CD4-positive, alpha-beta T cell (primary cell): ENCODE measurements at regions not wholly inside any gene's neighbourhood (a gene's known extent, or its start where the extent isn't known, plus 50 kb on each side); places are given as distances from the start of the nearest gene placed in this dataset.

ENCODE experiments used
- ATAC-seq: fragments of 200-7000 bp; cut with Tn5 transposase; one replicate; pipeline ENCODE4 v1.10.0; 2022; ENCODE audit warnings: mild to moderate bottlenecking; ENCODE audit not compliant: poor library complexity
- CTCF ChIA-PET: fragments of 350-600 bp; sonication (Branson Sonifier 250); formaldehyde crosslinking; loops from one replicate; lab custom pipeline; 2021; ENCODE audit warnings: antibody characterized with exemption, inconsistent platforms; lab: Charles Lee
- POLR2A ChIA-PET: fragments of 350-600 bp; sonication (Branson Sonifier 250); formaldehyde crosslinking; loops from one replicate; lab custom pipeline; 2021; ENCODE audit warnings: antibody characterized with exemption, inconsistent platforms; lab: Charles Lee
- DNase-seq, 14 experiments: peaks; one replicate each; pipeline ENCODE4 v3.0.0-alpha.2; 2013 to 2020; ENCODE audit warnings: mixed read lengths in 2 of 14
- H3K27ac ChIP-seq, 2 donors: one replicate each; pipeline versions ENCODE4 v1.5.1 to v1.7.0; 2013; ENCODE audit warnings: low read length in 2 of 2, low read depth in 1 of 2, mild to moderate bottlenecking in 1 of 2
- H3K27me3 ChIP-seq, 2 experiments: 1 replicate in 1 of 2; 2 replicates in 1 of 2; pipeline versions ENCODE4 v1.6.1 to v1.7.0; 2013; ENCODE audit warnings: low read length in 2 of 2, control low read depth in 1 of 2, mild to moderate bottlenecking in 1 of 2, moderate library complexity in 1 of 2; ENCODE audit not compliant: insufficient read depth in 2 of 2, control insufficient read depth in 1 of 2
- H3K36me3 ChIP-seq: one replicate; pipeline ENCODE4 v1.6.1; 2013; ENCODE audit warnings: low read length, control low read depth; ENCODE audit not compliant: insufficient read depth
- H3K4me1 ChIP-seq: one replicate; pipeline ENCODE4 v1.6.1; 2013; ENCODE audit warnings: low read length, control low read depth; ENCODE audit not compliant: insufficient read depth
- H3K4me3 ChIP-seq: one replicate; pipeline ENCODE4 v1.5.1; 2013; ENCODE audit warnings: mild to moderate bottlenecking, low read length, moderate library complexity
- H3K9me3 ChIP-seq, 2 experiments: 1 replicate in 1 of 2; 2 replicates in 1 of 2; pipeline versions ENCODE4 v1.6.1 to v1.7.0; 2013; ENCODE audit warnings: low read length in 2 of 2, mild to moderate bottlenecking in 2 of 2, control low read depth in 1 of 2, moderate library complexity in 1 of 2; ENCODE audit not compliant: control insufficient read depth in 1 of 2, insufficient read depth in 1 of 2
- H3K27ac Mint-ChIP-seq: one replicate; pipeline ENCODE4 v1.8.0; 2020; ENCODE audit warnings: mixed read lengths
- H3K27me3 Mint-ChIP-seq: one replicate; pipeline ENCODE4 v1.8.0; 2021; ENCODE audit warnings: mixed read lengths
- H3K36me3 Mint-ChIP-seq: one replicate; pipeline ENCODE4 v1.8.0; 2021; ENCODE audit warnings: low read depth, mixed read lengths
- H3K4me1 Mint-ChIP-seq: one replicate; pipeline ENCODE4 v1.8.0; 2021; ENCODE audit warnings: low read depth, mixed read lengths
- H3K4me3 Mint-ChIP-seq: one replicate; pipeline ENCODE4 v1.8.0; 2020; ENCODE audit warnings: mild to moderate bottlenecking, mixed read lengths
- H3K9me3 Mint-ChIP-seq: one replicate; pipeline ENCODE4 v1.8.0; 2020; ENCODE audit warnings: mixed read lengths
- intact Hi-C, 2 experiments: fragments of 100-400 bp; cut with DNase I in 1 of 2; cut with micrococcal nuclease in 1 of 2; formaldehyde crosslinking; loops; one replicate each; pipeline versions ENCODE4 v1.15.1 to v1.9.0; 2023 to 2025; cut with DNase I, micrococcal nuclease
- TF ChIP-seq, protein P1 (sequence below): fragments of 200-600 bp; IDR thresholded peaks from one replicate; pipeline ENCODE4 v1.8.0; 2022; ENCODE audit warnings: antibody characterized with exemption, mild to moderate bottlenecking

DNA sequence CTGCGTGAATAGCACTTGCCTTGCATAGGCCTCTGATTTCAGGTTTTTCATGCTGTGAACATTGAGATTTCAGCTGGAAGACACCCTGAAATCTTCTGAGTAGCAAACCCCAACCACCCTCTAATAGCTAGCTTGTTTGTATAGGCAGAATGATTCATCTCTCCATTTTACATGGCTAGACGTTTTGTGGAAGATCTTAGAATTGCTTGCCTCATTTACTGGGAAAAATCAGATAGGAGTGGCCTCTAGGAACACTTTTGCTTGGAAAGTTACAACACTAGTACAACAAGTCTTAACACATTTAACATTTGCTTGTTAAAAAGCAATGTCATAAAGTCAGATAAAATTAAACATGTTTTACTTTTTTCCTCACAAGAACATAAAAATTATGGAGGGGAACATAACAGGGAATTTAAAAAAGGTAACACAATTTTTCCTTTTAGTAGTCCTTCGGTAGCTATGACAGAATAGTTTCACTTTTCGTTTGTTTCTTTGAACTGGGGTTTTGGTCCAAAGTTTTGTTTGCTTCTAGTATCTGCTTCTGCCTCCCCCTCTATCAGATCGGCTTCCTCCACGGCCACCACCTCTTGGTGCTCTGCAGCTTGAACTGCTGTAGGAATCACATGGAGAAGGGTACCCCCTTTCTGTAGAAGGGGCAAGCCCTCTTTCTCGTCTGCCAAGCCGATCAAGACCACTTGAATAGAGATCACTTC is 102.2 kb upstream of the PTCHD4 start:
- Mint-ChIP-seq H3K4me1 (no peaks in the 10 kb centered on the region), H3K36me3 (no peaks in the 10 kb centered on the region), H3K4me3 (no peak overlapping the region), H3K27me3 (no peaks in the 10 kb centered on the region), H3K27ac (no peak overlapping the region), H3K9me3 (peaks cover 17% of the 10 kb centered on the region)
- ChIA-PET POLR2A (no interaction called here), CTCF (no interaction called here)
- no peak for DNase-seq
- Histone ChIP-seq H3K9me3 (no peaks in the 10 kb centered on the region), H3K27me3 (no peaks in the 10 kb centered on the region), H3K4me3 (no peak overlapping the region), H3K4me1 (no peaks in the 10 kb centered on the region), H3K27ac (no peak overlapping the region), H3K36me3 (no peaks in the 10 kb centered on the region)
- TF ChIP-seq, protein P1, sequence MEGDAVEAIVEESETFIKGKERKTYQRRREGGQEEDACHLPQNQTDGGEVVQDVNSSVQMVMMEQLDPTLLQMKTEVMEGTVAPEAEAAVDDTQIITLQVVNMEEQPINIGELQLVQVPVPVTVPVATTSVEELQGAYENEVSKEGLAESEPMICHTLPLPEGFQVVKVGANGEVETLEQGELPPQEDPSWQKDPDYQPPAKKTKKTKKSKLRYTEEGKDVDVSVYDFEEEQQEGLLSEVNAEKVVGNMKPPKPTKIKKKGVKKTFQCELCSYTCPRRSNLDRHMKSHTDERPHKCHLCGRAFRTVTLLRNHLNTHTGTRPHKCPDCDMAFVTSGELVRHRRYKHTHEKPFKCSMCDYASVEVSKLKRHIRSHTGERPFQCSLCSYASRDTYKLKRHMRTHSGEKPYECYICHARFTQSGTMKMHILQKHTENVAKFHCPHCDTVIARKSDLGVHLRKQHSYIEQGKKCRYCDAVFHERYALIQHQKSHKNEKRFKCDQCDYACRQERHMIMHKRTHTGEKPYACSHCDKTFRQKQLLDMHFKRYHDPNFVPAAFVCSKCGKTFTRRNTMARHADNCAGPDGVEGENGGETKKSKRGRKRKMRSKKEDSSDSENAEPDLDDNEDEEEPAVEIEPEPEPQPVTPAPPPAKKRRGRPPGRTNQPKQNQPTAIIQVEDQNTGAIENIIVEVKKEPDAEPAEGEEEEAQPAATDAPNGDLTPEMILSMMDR = no peak
- intact Hi-C loops = no loop called here
- ATAC-seq = no peak

DNA sequence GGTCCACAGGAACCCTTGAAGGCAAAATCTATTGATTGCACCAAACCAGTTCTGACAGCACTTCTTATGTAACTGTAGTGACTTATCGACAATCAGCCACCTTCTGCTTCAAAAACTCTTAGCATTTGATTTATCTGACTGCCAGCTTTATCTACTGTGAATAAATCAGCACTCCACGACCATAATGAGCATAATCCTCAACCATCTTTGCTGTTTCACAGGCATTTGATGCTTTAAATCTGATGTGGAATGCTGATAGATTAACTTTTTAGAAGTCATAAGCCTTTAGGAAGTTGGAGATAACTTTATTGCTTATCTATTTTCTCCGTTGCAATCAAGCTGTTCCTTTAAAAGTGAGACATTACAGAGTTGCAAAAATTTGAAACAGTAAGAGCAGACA is 101.5 kb upstream of the PTCHD4 start:
- Mint-ChIP-seq H3K4me1 (no peaks in the 10 kb centered on the region), H3K27ac (no peak overlapping the region), H3K4me3 (no peak overlapping the region), H3K27me3 (no peaks in the 10 kb centered on the region), H3K36me3 (no peaks in the 10 kb centered on the region), H3K9me3 (peaks cover 17% of the 10 kb centered on the region)
- ChIA-PET CTCF (no interaction called here), POLR2A (no interaction called here)
- ATAC-seq = no peak
- intact Hi-C loops = no loop called here
- TF ChIP-seq, protein P1 = no peak
- Histone ChIP-seq H3K4me1 (no peaks in the 10 kb centered on the region), H3K9me3 (no peaks in the 10 kb centered on the region), H3K4me3 (no peak overlapping the region), H3K36me3 (no peaks in the 10 kb centered on the region), H3K27me3 (no peaks in the 10 kb centered on the region), H3K27ac (no peak overlapping the region)
- DNase-seq = no peak

DNA sequence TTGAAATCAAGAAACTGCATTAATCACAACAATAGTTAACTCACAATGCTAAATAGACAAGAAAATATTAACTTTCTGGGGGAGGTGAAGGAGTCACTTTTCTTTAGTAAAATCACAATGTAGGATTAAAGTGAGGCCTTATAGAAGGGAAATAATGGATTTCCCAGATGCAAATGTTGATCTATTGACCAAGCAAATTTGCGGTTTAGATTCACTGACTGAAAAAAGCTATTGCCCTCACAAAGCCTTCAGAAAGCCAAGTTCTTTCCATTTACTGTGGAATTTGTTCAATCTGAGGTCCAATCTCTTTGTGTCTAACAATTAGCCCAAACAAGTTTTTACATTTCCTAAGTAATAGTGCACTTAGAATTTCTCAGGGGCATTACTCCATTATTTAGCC is 95.1 kb upstream of the PTCHD4 start:
- no peaks in the 10 kb centered on the region for H3K36me3 Mint-ChIP-seq
- TF ChIP-seq, protein P1 = no peak
- no peak for ATAC-seq
- H3K27ac Mint-ChIP-seq = no peak overlapping the region
- ChIA-PET POLR2A (no interaction called here), CTCF (no interaction called here)
- no peaks in the 10 kb centered on the region for H3K27me3 Mint-ChIP-seq
- H3K4me3 Mint-ChIP-seq = no peak overlapping the region
- Histone ChIP-seq H3K4me1 (no peaks in the 10 kb centered on the region), H3K4me3 (no peak overlapping the region), H3K27me3 (no peaks in the 10 kb centered on the region), H3K36me3 (no peaks in the 10 kb centered on the region), H3K27ac (no peak overlapping the region), H3K9me3 (no peaks in the 10 kb centered on the region)
- intact Hi-C loops = no loop called here
- no peak for DNase-seq
- no peaks in the 10 kb centered on the region for H3K4me1 Mint-ChIP-seq
- H3K9me3 Mint-ChIP-seq = peaks cover 2% of the 10 kb centered on the region
